ENCODE measurements at regions not wholly inside any gene's neighbourhood (a gene's known extent, or its start where the extent isn't known, plus 50 kb on each side); places are given as distances from the start of the nearest gene placed in this dataset.
A peak's percentile ranks its signal among the peaks of the same experiment; 100 is the strongest.

GRCh38 chrX:147828719-147829118 lies 83.0 kb upstream of the FMR1 start:
- intact Hi-C loops (cut with micrococcal nuclease) = no loop called here
- Mint-ChIP-seq H3K4me3 (no peak overlapping the region), H3K27me3 (ENCODE audit: low read depth in 2 of 2) (no peaks in the 10 kb centered on the region), H3K9me3 (peaks cover 3% of the 10 kb centered on the region in 2 donors), H3K27ac (no peak overlapping the region), H3K36me3 (no peaks in the 10 kb centered on the region), H3K4me1 (peaks cover 0 to 4% of the 10 kb centered on the region in 2 donors)
- no peaks in the 10 kb centered on the region for H3K27me3 ChIP-seq (ENCODE audit: control insufficient read depth, insufficient read depth, low read length)
- H3K4me3 ChIP-seq (ENCODE audit: low read length) = no peak overlapping the region
- no peaks in the 10 kb centered on the region for H3K4me1 ChIP-seq (ENCODE audit: control insufficient read depth, insufficient read depth, low read length)
- whole genome bisulfite sequencing (ENCODE audit: insufficient coverage) = 87% methylated on average over 16 of the region's 16 CpGs
- H3K27ac ChIP-seq (ENCODE audit: low read length) = no peak overlapping the region
- TF ChIP-seq, protein P1, sequence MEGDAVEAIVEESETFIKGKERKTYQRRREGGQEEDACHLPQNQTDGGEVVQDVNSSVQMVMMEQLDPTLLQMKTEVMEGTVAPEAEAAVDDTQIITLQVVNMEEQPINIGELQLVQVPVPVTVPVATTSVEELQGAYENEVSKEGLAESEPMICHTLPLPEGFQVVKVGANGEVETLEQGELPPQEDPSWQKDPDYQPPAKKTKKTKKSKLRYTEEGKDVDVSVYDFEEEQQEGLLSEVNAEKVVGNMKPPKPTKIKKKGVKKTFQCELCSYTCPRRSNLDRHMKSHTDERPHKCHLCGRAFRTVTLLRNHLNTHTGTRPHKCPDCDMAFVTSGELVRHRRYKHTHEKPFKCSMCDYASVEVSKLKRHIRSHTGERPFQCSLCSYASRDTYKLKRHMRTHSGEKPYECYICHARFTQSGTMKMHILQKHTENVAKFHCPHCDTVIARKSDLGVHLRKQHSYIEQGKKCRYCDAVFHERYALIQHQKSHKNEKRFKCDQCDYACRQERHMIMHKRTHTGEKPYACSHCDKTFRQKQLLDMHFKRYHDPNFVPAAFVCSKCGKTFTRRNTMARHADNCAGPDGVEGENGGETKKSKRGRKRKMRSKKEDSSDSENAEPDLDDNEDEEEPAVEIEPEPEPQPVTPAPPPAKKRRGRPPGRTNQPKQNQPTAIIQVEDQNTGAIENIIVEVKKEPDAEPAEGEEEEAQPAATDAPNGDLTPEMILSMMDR (IDR thresholded peaks at IDR 0.05) = no peak
- DNase-seq (no peak), ATAC-seq (no peak)
- H3K36me3 ChIP-seq (ENCODE audit: control insufficient read depth, insufficient read depth, low read length) = no peaks in the 10 kb centered on the region
- peaks cover 4% of the 10 kb centered on the region for H3K9me3 ChIP-seq (ENCODE audit: control insufficient read depth, insufficient read depth, low read length)

DNA sequence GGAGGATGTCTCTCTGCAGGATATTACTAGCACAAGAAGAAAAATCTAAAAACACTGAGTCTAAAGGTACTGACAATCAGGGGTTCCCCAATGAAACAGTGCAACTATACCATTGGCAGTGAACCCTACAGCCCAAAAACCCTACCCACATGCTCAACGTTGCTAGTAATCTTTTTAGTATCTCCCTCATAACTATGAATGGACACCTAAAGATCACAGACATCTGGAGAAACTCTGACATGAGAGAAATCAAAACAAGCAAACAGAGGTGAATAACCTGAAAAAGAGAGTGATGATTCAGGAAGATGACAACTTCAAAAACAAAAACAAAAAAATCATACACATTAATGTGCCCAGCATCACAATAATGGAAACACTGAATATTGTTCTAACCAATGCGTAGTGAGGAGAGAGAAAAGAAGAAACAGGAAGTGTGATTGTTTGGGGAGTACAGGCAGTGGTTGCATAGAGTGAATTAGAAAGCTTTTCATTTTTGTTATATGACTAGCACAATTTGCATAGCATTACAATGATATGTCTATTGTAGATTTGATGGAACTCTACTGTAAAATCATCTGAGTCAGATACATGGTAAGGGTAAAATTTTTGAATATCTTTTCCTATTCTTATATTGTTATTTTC lies 78.9 kb upstream of the FMR1 start:
- H3K27me3 ChIP-seq (ENCODE audit: control insufficient read depth, insufficient read depth, low read length) = no peaks in the 10 kb centered on the region
- no peak overlapping the region for H3K27ac ChIP-seq (ENCODE audit: low read length)
- Mint-ChIP-seq H3K4me1 (peaks cover 0 to 4% of the 10 kb centered on the region in 2 donors), H3K36me3 (no peaks in the 10 kb centered on the region), H3K9me3 (peaks cover 0 to 3% of the 10 kb centered on the region in 2 donors), H3K27ac (no peak overlapping the region), H3K27me3 (ENCODE audit: low read depth in 2 of 2) (peaks cover 0 to 17% of the 10 kb centered on the region in 2 donors), H3K4me3 (no peak overlapping the region)
- no peak for DNase-seq
- no peaks in the 10 kb centered on the region for H3K36me3 ChIP-seq (ENCODE audit: control insufficient read depth, insufficient read depth, low read length)
- TF ChIP-seq, protein P1 (IDR thresholded peaks at IDR 0.05) = no peak
- intact Hi-C loops (cut with micrococcal nuclease) = no loop called here
- no CpG with 5 or more reads among the region's 2 CpGs for WGBS (ENCODE audit: insufficient coverage)
- peaks cover 4% of the 10 kb centered on the region for H3K9me3 ChIP-seq (ENCODE audit: control insufficient read depth, insufficient read depth, low read length)
- H3K4me1 ChIP-seq (ENCODE audit: control insufficient read depth, insufficient read depth, low read length) = no peaks in the 10 kb centered on the region
- no peak for ATAC-seq
- H3K4me3 ChIP-seq (ENCODE audit: low read length) = no peak overlapping the region

- no peak overlapping the region for H3K27ac ChIP-seq (ENCODE audit: low read length)
- H3K9me3 Mint-ChIP-seq = no peaks in the 10 kb centered on the region
- H3K4me3 Mint-ChIP-seq = no peak overlapping the region
- H3K27me3 Mint-ChIP-seq (ENCODE audit: low read depth in 2 of 2) = peaks cover 5 to 24% of the 10 kb centered on the region in 2 donors
- H3K4me1 ChIP-seq (ENCODE audit: control insufficient read depth, insufficient read depth, low read length) = no peaks in the 10 kb centered on the region
- ATAC-seq (no peak), DNase-seq (peak in 1 of 2 donors; percentile 4)
- no peaks in the 10 kb centered on the region for H3K27me3 ChIP-seq (ENCODE audit: control insufficient read depth, insufficient read depth, low read length)
- intact Hi-C loops (cut with micrococcal nuclease) = no loop called here
- no peaks in the 10 kb centered on the region for H3K36me3 ChIP-seq (ENCODE audit: control insufficient read depth, insufficient read depth, low read length)
- WGBS (ENCODE audit: insufficient coverage) = no CpG with 5 or more reads among the region's 1 CpG
- H3K9me3 ChIP-seq (ENCODE audit: control insufficient read depth, insufficient read depth, low read length) = no peaks in the 10 kb centered on the region
- TF ChIP-seq, protein P1 (IDR thresholded peaks at IDR 0.05) = no peak
- no peak overlapping the region for H3K4me3 ChIP-seq (ENCODE audit: low read length)
- no peak overlapping the region for H3K27ac Mint-ChIP-seq
- H3K4me1 Mint-ChIP-seq = no peaks in the 10 kb centered on the region
- no peaks in the 10 kb centered on the region for H3K36me3 Mint-ChIP-seq
Observed at GRCh38 chrX:147838465-147839131, 73.1 kb upstream of the FMR1 start.
